ENCODE measurements at regions not wholly inside any gene's neighbourhood (a gene's known extent, or its start where the extent isn't known, plus 50 kb on each side); places are given as distances from the start of the nearest gene placed in this dataset.

DNA sequence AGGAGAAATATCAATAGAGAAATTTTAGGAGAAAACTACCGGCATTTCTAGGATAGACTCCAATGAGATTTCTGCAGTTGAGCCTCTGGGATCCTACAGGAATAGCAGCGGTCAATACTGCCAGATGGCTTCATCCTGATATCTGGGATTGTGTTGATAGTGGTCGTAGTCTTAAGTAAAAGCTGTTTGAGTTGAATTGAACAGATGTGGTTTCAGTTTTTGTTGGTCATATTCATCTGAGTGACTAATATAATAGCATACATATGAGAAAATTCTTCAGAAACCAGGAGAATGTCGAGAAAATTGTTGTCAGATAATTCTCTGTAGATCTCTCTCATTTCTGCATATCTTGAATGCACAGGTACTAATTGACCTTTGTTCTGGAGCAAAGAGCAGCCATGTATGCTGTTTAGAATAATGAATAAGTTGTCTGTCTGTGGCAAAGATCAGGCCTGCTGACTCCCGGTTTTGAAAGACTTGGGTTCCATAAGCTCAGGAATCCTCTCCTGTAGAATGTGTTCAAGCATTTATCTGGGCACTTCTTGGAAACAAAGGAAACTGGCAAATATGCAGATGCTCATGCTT, 288.1 kb downstream of the TMX3 start:
- TF ChIP-seq, protein P1, sequence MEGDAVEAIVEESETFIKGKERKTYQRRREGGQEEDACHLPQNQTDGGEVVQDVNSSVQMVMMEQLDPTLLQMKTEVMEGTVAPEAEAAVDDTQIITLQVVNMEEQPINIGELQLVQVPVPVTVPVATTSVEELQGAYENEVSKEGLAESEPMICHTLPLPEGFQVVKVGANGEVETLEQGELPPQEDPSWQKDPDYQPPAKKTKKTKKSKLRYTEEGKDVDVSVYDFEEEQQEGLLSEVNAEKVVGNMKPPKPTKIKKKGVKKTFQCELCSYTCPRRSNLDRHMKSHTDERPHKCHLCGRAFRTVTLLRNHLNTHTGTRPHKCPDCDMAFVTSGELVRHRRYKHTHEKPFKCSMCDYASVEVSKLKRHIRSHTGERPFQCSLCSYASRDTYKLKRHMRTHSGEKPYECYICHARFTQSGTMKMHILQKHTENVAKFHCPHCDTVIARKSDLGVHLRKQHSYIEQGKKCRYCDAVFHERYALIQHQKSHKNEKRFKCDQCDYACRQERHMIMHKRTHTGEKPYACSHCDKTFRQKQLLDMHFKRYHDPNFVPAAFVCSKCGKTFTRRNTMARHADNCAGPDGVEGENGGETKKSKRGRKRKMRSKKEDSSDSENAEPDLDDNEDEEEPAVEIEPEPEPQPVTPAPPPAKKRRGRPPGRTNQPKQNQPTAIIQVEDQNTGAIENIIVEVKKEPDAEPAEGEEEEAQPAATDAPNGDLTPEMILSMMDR (conservative IDR thresholded peaks at IDR 0.05): no peak
- no peak for TF ChIP-seq ZFX (IDR thresholded peaks at IDR 0.05)

GRCh38 chr18:68418881-68419280, 296.0 kb downstream of the TMX3 start:
- TF ChIP-seq ZFX (IDR thresholded peaks at IDR 0.05): no peak
- TF ChIP-seq, protein P1 (conservative IDR thresholded peaks at IDR 0.05): no peak
- H3K27ac ChIP-seq: no peak overlapping the region

More for the DNA sequence above, 288.1 kb downstream of the TMX3 start:
- no peak overlapping the region for H3K27ac ChIP-seq

GRCh38 chr18:68418226-68418868, 296.6 kb downstream of the TMX3 start:
- TF ChIP-seq, protein P1 (conservative IDR thresholded peaks at IDR 0.05): no peak
- no peak for TF ChIP-seq ZFX (IDR thresholded peaks at IDR 0.05)
- no peak overlapping the region for H3K27ac ChIP-seq

- H3K27ac ChIP-seq: no peak overlapping the region
- no peak for TF ChIP-seq ZFX (IDR thresholded peaks at IDR 0.05)
- TF ChIP-seq, protein P1 (conservative IDR thresholded peaks at IDR 0.05): no peak
These were observed 297.1 kb downstream of the TMX3 start for GRCh38 chr18:68417826-68418225.

- TF ChIP-seq, protein P1 (conservative IDR thresholded peaks at IDR 0.05): no peak
- TF ChIP-seq ZFX (IDR thresholded peaks at IDR 0.05): no peak
- H3K27ac ChIP-seq: no peak overlapping the region
These were observed 297.6 kb downstream of the TMX3 start for GRCh38 chr18:68417166-68417799.

GRCh38 chr18:68414407-68414806, 300.5 kb downstream of the TMX3 start:
- TF ChIP-seq ZFX (IDR thresholded peaks at IDR 0.05): no peak
- TF ChIP-seq, protein P1 (conservative IDR thresholded peaks at IDR 0.05): no peak
- H3K27ac ChIP-seq: no peak overlapping the region

GRCh38 chr18:68409576-68409975, 305.3 kb downstream of the TMX3 start:
- H3K27ac ChIP-seq: no peak overlapping the region
- no peak for TF ChIP-seq ZFX (IDR thresholded peaks at IDR 0.05)
- TF ChIP-seq, protein P1 (conservative IDR thresholded peaks at IDR 0.05): no peak

Measured in C4-2B (cell line).